SU-DHL-6 (cell line): ENCODE measurements at regions not wholly inside any gene's neighbourhood (a gene's known extent, or its start where the extent isn't known, plus 50 kb on each side); places are given as distances from the start of the nearest gene placed in this dataset.

Experiments used
- CTCF ChIP-seq: fragments of 200-600 bp; sonication (generic); IDR thresholded peaks from one replicate; pipeline ENCODE4 v1.5.1; 2017; ENCODE audit warnings: antibody characterized with exemption, mild to moderate bottlenecking, low read length, moderate library complexity; ENCODE audit not compliant: insufficient read depth, poor library complexity, severe bottlenecking
- EZH2phosphoT487 ChIP-seq: fragments of 200-600 bp; sonication (generic), shearing (Covaris generic); conservative IDR thresholded peaks from 2 replicates; pipeline ENCODE4 v1.6.1; 2018; ENCODE audit warnings: mild to moderate bottlenecking, antibody characterized with exemption, low read length, moderate library complexity, mixed read lengths

GRCh38 chr12:77339610-77340009 lies 274.2 kb upstream of the E2F7 start:
- TF ChIP-seq CTCF (no peak), EZH2phosphoT487 (no peak)
